Liver (tissue), 2 donors: ENCODE measurements at regions not wholly inside any gene's neighbourhood (a gene's known extent, or its start where the extent isn't known, plus 50 kb on each side); places are given as distances from the start of the nearest gene placed in this dataset.

Source experiments
- SP1 ChIP-seq: IDR thresholded peaks from 2 replicates; pipeline ENCODE4 v1.6.1; 2018; ENCODE audit warnings: antibody characterized with exemption, mild to moderate bottlenecking
- TF ChIP-seq, protein P1 (sequence below): IDR thresholded peaks from 2 replicates; pipeline ENCODE4 v1.6.1; 2016; ENCODE audit warnings: antibody characterized with exemption, mild to moderate bottlenecking
- donor health status: healthy.

DNA sequence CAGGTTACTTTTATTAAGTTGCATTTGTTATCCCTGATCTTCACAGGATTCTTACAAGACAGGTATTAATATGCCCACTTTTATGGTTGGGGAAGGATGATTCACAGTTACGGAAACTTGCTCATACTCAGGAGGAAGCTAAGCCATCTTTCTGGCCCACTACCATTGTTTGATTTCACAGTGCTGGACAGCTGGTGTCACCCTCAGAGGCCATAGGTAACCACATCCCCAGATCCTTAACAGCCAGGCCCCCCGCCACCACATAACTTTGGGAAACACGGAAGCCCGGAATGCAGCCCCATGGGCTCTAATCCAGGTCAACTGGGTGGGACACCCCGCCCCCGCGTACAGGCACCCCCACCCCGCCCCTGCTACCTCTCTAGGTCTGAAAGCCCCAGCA lies 119.7 kb downstream of the IRS2 start:
- TF ChIP-seq, protein P1, sequence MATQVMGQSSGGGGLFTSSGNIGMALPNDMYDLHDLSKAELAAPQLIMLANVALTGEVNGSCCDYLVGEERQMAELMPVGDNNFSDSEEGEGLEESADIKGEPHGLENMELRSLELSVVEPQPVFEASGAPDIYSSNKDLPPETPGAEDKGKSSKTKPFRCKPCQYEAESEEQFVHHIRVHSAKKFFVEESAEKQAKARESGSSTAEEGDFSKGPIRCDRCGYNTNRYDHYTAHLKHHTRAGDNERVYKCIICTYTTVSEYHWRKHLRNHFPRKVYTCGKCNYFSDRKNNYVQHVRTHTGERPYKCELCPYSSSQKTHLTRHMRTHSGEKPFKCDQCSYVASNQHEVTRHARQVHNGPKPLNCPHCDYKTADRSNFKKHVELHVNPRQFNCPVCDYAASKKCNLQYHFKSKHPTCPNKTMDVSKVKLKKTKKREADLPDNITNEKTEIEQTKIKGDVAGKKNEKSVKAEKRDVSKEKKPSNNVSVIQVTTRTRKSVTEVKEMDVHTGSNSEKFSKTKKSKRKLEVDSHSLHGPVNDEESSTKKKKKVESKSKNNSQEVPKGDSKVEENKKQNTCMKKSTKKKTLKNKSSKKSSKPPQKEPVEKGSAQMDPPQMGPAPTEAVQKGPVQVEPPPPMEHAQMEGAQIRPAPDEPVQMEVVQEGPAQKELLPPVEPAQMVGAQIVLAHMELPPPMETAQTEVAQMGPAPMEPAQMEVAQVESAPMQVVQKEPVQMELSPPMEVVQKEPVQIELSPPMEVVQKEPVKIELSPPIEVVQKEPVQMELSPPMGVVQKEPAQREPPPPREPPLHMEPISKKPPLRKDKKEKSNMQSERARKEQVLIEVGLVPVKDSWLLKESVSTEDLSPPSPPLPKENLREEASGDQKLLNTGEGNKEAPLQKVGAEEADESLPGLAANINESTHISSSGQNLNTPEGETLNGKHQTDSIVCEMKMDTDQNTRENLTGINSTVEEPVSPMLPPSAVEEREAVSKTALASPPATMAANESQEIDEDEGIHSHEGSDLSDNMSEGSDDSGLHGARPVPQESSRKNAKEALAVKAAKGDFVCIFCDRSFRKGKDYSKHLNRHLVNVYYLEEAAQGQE: no peak
- no peak for TF ChIP-seq SP1
